ENCODE measurements at regions not wholly inside any gene's neighbourhood (a gene's known extent, or its start where the extent isn't known, plus 50 kb on each side); places are given as distances from the start of the nearest gene placed in this dataset.

- DNase-seq (ENCODE audit: low spot score) = no peak
Measured at GRCh38 chr2:16890081-16890480, 224.4 kb upstream of the CYRIA start.

- DNase-seq (ENCODE audit: low spot score) = no peak
Measured at GRCh38 chr2:16885027-16885426, 219.4 kb upstream of the CYRIA start.

GRCh38 chr2:16882706-16883105 is 217.1 kb upstream of the CYRIA start:
- DNase-seq (ENCODE audit: low spot score) = no peak

- DNase-seq (ENCODE audit: low spot score) = no peak
Measured at GRCh38 chr2:16881122-16881521, 215.5 kb upstream of the CYRIA start.

- no peak for DNase-seq (ENCODE audit: low spot score)
Measured at GRCh38 chr2:16871411-16871810, 205.8 kb upstream of the CYRIA start.

- DNase-seq (ENCODE audit: low spot score) = no peak
Measured at GRCh38 chr2:16870491-16871076, 204.9 kb upstream of the CYRIA start.

GRCh38 chr2:16869711-16870110 is 204.1 kb upstream of the CYRIA start:
- no peak for DNase-seq (ENCODE audit: low spot score)

- DNase-seq (ENCODE audit: low spot score) = no peak
Measured at GRCh38 chr2:16862471-16862870, 196.8 kb upstream of the CYRIA start.

- DNase-seq (ENCODE audit: low spot score) = no peak
Measured at GRCh38 chr2:16861530-16861929, 195.9 kb upstream of the CYRIA start.

GRCh38 chr2:16861111-16861510 is 195.5 kb upstream of the CYRIA start:
- DNase-seq (ENCODE audit: low spot score) = no peak

GRCh38 chr2:16860627-16861026 is 195.0 kb upstream of the CYRIA start:
- no peak for DNase-seq (ENCODE audit: low spot score)

- DNase-seq (ENCODE audit: low spot score) = no peak
Measured at GRCh38 chr2:16855183-16855582, 189.5 kb upstream of the CYRIA start.

- no peak for DNase-seq (ENCODE audit: low spot score)
Measured at GRCh38 chr2:16853088-16853487, 187.5 kb upstream of the CYRIA start.

- DNase-seq (ENCODE audit: low spot score) = no peak
Measured at GRCh38 chr2:16852651-16853050, 187.0 kb upstream of the CYRIA start.

- DNase-seq (ENCODE audit: low spot score) = no peak
Measured at GRCh38 chr2:16851126-16851525, 185.5 kb upstream of the CYRIA start.

- no peak for DNase-seq (ENCODE audit: low spot score)
Measured at GRCh38 chr2:16840496-16841172, 175.0 kb upstream of the CYRIA start.

GRCh38 chr2:16832910-16833309 is 167.3 kb upstream of the CYRIA start:
- no peak for DNase-seq (ENCODE audit: low spot score)

GRCh38 chr2:16828828-16829160 is 163.2 kb upstream of the CYRIA start:
- no peak for DNase-seq (ENCODE audit: low spot score)

- no peak for DNase-seq (ENCODE audit: low spot score)
Measured at GRCh38 chr2:16828044-16828827, 162.6 kb upstream of the CYRIA start.

GRCh38 chr2:16824472-16824871 is 158.8 kb upstream of the CYRIA start:
- no peak for DNase-seq (ENCODE audit: low spot score)

- no peak for DNase-seq (ENCODE audit: low spot score)
Measured at GRCh38 chr2:16821692-16822091, 156.1 kb upstream of the CYRIA start.

GRCh38 chr2:16818203-16818556 is 152.5 kb upstream of the CYRIA start:
- DNase-seq (ENCODE audit: low spot score) = no peak

All from CD4-positive, alpha-beta T cell treated with Interleukin-6 at 100 ng/mL for 8 hours (primary cell).